Body of pancreas (tissue), 4 donors: ENCODE measurements at regions not wholly inside any gene's neighbourhood (a gene's known extent, or its start where the extent isn't known, plus 50 kb on each side); places are given as distances from the start of the nearest gene placed in this dataset.

Experiments
- ATAC-seq: fragments of 150-250 bp; one replicate; pipeline ENCODE4 v1.9.1; 2016
- DNase-seq, 4 donors: peaks; one replicate each; pipeline ENCODE4 v3.0.0-alpha.2; 2019
- H3K27ac ChIP-seq, 4 donors: fragments of 200-600 bp; sonication (generic); 1 replicate in 3 of 4; 2 replicates in 1 of 4; pipeline versions ENCODE4 v1.5.1 to v1.6.1; 2016 to 2019; ENCODE audit warnings: mild to moderate bottlenecking in 1 of 4, mixed read lengths in 1 of 4, moderate library complexity in 1 of 4
- H3K27me3 ChIP-seq, 2 donors: fragments of 200-600 bp; sonication (generic); one replicate each; pipeline ENCODE4 v1.6.0; 2016; ENCODE audit warnings: mild to moderate bottlenecking in 1 of 2
- H3K36me3 ChIP-seq, 2 donors: fragments of 200-600 bp; sonication (generic); replicated peaks in 1 of 2; 2 replicates each; pipeline ENCODE4 v1.5.1; 2016; ENCODE audit warnings: low read depth in 2 of 2; ENCODE audit not compliant: insufficient read depth in 1 of 2
- H3K4me1 ChIP-seq: fragments of 200-600 bp; sonication (generic); one replicate; pipeline ENCODE4 v1.6.0; 2016
- H3K4me3 ChIP-seq, 2 donors: fragments of 200-600 bp; sonication (generic); 1 replicate in 1 of 2; 2 replicates in 1 of 2; pipeline ENCODE4 v1.5.1; 2016 to 2019
- H3K9me3 ChIP-seq, 3 donors: fragments of 200-600 bp; sonication (generic); 1 replicate in 2 of 3; 2 replicates in 1 of 3; pipeline ENCODE4 v1.5.1; 2016
- POLR2A ChIP-seq, 3 donors: fragments of 450-650 bp; IDR thresholded peaks; one replicate each; pipeline ENCODE4 v1.6.1; 2016; ENCODE audit warnings: antibody characterized with exemption in 3 of 3, mild to moderate bottlenecking in 2 of 3
- WGBS, 2 donors: methylation state at CpG; one replicate each; pipeline ENCODE4 v1.1.5; 2017; 5-methylcytosine and 5-hydroxymethylcytosine counted together
- intact Hi-C: fragments of 100-400 bp; cut with DNase I; formaldehyde crosslinking; loops from one replicate; pipeline ENCODE4 v1.15.1; 2023
- TF ChIP-seq, protein P1 (sequence below), 7 experiments: fragments of 450-650 bp in 4 of 7; fragments of 200-600 bp in 3 of 7; sonication (generic) in 3 of 7; IDR thresholded peaks; one replicate each; pipeline ENCODE4 v1.5.1; 2016 to 2019; ENCODE audit warnings: antibody characterized with exemption in 7 of 7

- intact Hi-C loops: no loop called here
- no peak for DNase-seq
- no peak overlapping the region for H3K4me3 ChIP-seq
- no peaks in the 10 kb centered on the region for H3K4me1 ChIP-seq
- H3K27ac ChIP-seq: no peak overlapping the region
- TF ChIP-seq POLR2A (IDR thresholded peaks at IDR 0.05): no peak
- TF ChIP-seq, protein P1, sequence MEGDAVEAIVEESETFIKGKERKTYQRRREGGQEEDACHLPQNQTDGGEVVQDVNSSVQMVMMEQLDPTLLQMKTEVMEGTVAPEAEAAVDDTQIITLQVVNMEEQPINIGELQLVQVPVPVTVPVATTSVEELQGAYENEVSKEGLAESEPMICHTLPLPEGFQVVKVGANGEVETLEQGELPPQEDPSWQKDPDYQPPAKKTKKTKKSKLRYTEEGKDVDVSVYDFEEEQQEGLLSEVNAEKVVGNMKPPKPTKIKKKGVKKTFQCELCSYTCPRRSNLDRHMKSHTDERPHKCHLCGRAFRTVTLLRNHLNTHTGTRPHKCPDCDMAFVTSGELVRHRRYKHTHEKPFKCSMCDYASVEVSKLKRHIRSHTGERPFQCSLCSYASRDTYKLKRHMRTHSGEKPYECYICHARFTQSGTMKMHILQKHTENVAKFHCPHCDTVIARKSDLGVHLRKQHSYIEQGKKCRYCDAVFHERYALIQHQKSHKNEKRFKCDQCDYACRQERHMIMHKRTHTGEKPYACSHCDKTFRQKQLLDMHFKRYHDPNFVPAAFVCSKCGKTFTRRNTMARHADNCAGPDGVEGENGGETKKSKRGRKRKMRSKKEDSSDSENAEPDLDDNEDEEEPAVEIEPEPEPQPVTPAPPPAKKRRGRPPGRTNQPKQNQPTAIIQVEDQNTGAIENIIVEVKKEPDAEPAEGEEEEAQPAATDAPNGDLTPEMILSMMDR (IDR thresholded peaks at IDR 0.05): no peak
- no peaks in the 10 kb centered on the region for H3K36me3 ChIP-seq
- no peak for ATAC-seq
- H3K27me3 ChIP-seq: no peaks in the 10 kb centered on the region
- peaks cover 0 to 5% (median 0%) of the 10 kb centered on the region in 3 donors for H3K9me3 ChIP-seq
- WGBS, 2 donors: 53 to 73% methylated on average over 1 of the region's 1 CpG
These were observed 646.8 kb upstream of the INTU start for GRCh38 chr4:126986005-126986404.

DNA sequence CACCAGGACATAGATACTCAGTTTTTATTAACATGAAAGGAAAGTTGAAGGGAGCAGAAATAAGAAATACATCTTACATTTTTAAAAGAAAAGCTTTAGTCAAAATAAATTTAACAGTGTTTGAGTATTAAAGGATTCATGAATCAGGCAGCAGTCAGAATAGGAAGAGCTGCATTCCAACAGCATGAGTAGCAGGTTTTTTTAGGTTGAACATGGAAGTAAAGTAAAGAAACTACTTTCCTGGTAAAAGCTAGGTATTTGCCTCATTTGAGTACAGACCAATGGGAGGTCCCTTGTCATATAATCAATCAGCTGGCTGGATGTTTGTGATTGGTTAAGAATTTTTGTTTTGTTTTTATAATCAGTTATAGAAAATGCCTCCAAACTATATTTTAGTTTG, 645.9 kb upstream of the INTU start:
- H3K9me3 ChIP-seq: peaks cover 0 to 5% (median 0%) of the 10 kb centered on the region in 3 donors
- H3K4me1 ChIP-seq: peaks cover under 1% of the 10 kb centered on the region
- H3K27me3 ChIP-seq: no peaks in the 10 kb centered on the region
- DNase-seq (no peak), ATAC-seq (no peak)
- no peak overlapping the region for H3K4me3 ChIP-seq
- H3K27ac ChIP-seq: no peak overlapping the region
- no peak for TF ChIP-seq POLR2A (IDR thresholded peaks at IDR 0.05)
- TF ChIP-seq, protein P1 (IDR thresholded peaks at IDR 0.05): no peak
- intact Hi-C loops: no loop called here
- no peaks in the 10 kb centered on the region for H3K36me3 ChIP-seq

DNA sequence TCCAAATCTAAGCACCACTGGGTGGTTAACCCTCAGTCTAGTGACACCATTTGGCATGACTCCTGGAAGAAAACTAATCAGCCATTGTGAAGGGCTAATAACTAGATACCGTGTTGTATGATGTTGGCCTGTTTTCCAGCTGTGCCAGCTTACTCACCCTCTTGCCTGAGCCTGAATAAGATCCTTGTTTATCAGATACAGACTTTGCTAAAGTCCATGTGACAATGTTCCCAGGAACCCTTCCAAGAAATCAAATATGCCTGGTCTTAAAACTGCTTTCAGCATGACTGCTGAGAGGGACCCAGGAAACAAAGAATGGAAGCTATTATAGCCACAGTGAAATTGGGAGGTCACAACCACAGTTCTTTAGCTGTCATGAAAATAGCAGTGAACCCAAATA, 640.8 kb upstream of the INTU start:
- H3K27ac ChIP-seq: no peak overlapping the region
- H3K4me3 ChIP-seq: no peak overlapping the region
- intact Hi-C loops: no loop called here
- no peaks in the 10 kb centered on the region for H3K36me3 ChIP-seq
- H3K27me3 ChIP-seq: no peaks in the 10 kb centered on the region
- ATAC-seq (no peak), DNase-seq (peak in 1 of 4 donors; percentile 28)
- WGBS, 2 donors: 31 to 37% methylated on average over 1 of the region's 1 CpG
- peaks cover 0 to under 1% (median 0%) of the 10 kb centered on the region in 3 donors for H3K9me3 ChIP-seq
- TF ChIP-seq, protein P1 (IDR thresholded peaks at IDR 0.05): no peak
- no peak for TF ChIP-seq POLR2A (IDR thresholded peaks at IDR 0.05)
- peaks cover 4% of the 10 kb centered on the region for H3K4me1 ChIP-seq

DNA sequence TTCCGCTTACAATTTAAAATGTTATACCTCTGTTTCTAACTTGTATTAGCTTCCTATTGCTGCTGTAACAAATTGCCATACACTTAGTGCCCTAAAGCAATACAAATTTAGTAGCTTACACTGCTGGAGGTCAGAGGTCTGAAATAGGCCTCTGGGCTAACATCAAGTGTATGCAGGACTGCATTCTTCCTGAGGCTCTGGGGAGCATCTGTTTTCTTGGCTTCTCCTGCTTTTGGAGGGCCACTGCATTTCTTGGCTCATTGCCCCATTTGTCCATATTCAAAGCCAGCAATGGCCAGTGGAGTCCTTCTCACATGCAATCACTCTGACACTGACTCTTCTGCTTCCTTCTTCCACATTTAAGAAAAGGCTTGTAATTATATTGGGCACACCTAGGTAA, 639.8 kb upstream of the INTU start:
- H3K27me3 ChIP-seq: no peaks in the 10 kb centered on the region
- H3K4me1 ChIP-seq: peaks cover 4% of the 10 kb centered on the region
- no peaks in the 10 kb centered on the region for H3K9me3 ChIP-seq
- 100% methylated on average over 1 of the region's 1 CpG for WGBS, 2 donors
- no peak overlapping the region for H3K4me3 ChIP-seq
- ATAC-seq: no peak
- no peak overlapping the region for H3K27ac ChIP-seq
- intact Hi-C loops: no loop called here
- no peak for DNase-seq
- no peaks in the 10 kb centered on the region for H3K36me3 ChIP-seq
- TF ChIP-seq, protein P1 (IDR thresholded peaks at IDR 0.05): no peak
- no peak for TF ChIP-seq POLR2A (IDR thresholded peaks at IDR 0.05)

DNA sequence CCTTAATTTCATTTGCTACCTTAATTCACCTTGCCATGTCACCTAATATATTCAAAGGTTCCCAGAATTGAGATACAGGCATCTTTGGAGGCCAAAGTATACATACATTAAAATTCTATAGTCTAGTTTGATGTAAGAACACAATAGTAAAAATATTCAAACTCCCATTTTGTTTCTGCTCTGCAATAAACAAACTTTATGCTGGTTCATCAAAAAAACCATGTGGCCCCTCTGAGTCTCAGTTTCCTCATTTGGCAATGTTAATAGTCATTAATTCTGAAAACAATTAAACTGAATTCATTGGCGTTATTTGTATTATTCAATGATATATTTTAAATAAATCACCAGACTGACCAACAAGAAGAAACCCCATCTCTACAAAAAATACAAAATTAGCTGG, 639.4 kb upstream of the INTU start:
- Histone ChIP-seq H3K27me3 (no peaks in the 10 kb centered on the region), H3K4me1 (peaks cover 4% of the 10 kb centered on the region), H3K27ac (no peak overlapping the region), H3K36me3 (no peaks in the 10 kb centered on the region), H3K9me3 (no peaks in the 10 kb centered on the region), H3K4me3 (no peak overlapping the region)
- DNase-seq: no peak
- whole genome bisulfite sequencing, 2 donors: 83% methylated on average over 1 of the region's 1 CpG
- intact Hi-C loops: no loop called here
- ATAC-seq: no peak
- no peak for TF ChIP-seq POLR2A (IDR thresholded peaks at IDR 0.05)
- TF ChIP-seq, protein P1 (IDR thresholded peaks at IDR 0.05): no peak
